Ishikawa (cell line): ENCODE measurements at regions not wholly inside any gene's neighbourhood (a gene's known extent, or its start where the extent isn't known, plus 50 kb on each side); places are given as distances from the start of the nearest gene placed in this dataset.

ENCODE experiments used
- CEBPB ChIP-seq: IDR thresholded peaks from 2 replicates; pipeline ENCODE4 v1.6.1; 2012
- CREB1 ChIP-seq: IDR thresholded peaks from 2 replicates; pipeline ENCODE4 v1.6.1; 2012; ENCODE audit warnings: low read depth
- EGR1 ChIP-seq: IDR thresholded peaks from 2 replicates; pipeline ENCODE4 v1.6.1; 2012
- EP300 ChIP-seq: IDR thresholded peaks from 2 replicates; pipeline ENCODE4 v1.6.1; 2012; ENCODE audit warnings: borderline replicate concordance
- FOXM1 ChIP-seq: IDR thresholded peaks from 2 replicates; pipeline ENCODE4 v1.6.1; 2012; ENCODE audit warnings: low read depth, borderline replicate concordance
- MAX ChIP-seq: IDR thresholded peaks from 2 replicates; pipeline ENCODE4 v1.6.1; 2012
- RAD21 ChIP-seq: IDR thresholded peaks from 2 replicates; pipeline ENCODE4 v1.6.1; 2012; ENCODE audit warnings: low read depth
- REST ChIP-seq: IDR thresholded peaks from 2 replicates; pipeline ENCODE4 v1.6.1; 2012; ENCODE audit warnings: low read depth, mild to moderate bottlenecking
- TEAD4 ChIP-seq: IDR thresholded peaks from 2 replicates; pipeline ENCODE4 v1.6.1; 2012

GRCh38 chr7:46507560-46507959, 586.5 kb upstream of the IGFBP3 start:
- TF ChIP-seq EGR1 (no peak), RAD21 (no peak), EP300 (no peak), FOXM1 (no peak), MAX (no peak), REST (no peak), CEBPB (no peak), TEAD4 (no peak), CREB1 (no peak)
